Neural cell (in vitro differentiated cells): ENCODE measurements at regions not wholly inside any gene's neighbourhood (a gene's known extent, or its start where the extent isn't known, plus 50 kb on each side); places are given as distances from the start of the nearest gene placed in this dataset.

ENCODE experiments used
- H2AFZ ChIP-seq: fragments of 200-600, 300-800 bp; sonication (generic), shearing (Covaris generic); 2 replicates; pipeline ENCODE4 v1.6.0; 2014; ENCODE audit warnings: low read depth, mild to moderate bottlenecking, antibody characterized with exemption, low read length, moderate library complexity
- H3F3A ChIP-seq: fragments of 200-600 bp; shearing (Covaris generic); 2 replicates; pipeline ENCODE4 v1.6.1; 2016; ENCODE audit warnings: mild to moderate bottlenecking, moderate library complexity, mixed read lengths, antibody characterized with exemption, low read length; ENCODE audit not compliant: insufficient read depth, poor library complexity, severe bottlenecking
- H3K27ac ChIP-seq: fragments of 200-600, 300-800 bp; sonication (generic), shearing (Covaris generic); 2 replicates; pipeline ENCODE4 v1.5.1; 2014; ENCODE audit warnings: mild to moderate bottlenecking, low read length, moderate library complexity
- H3K27me3 ChIP-seq: fragments of 300-800, 200-600 bp; sonication (generic), shearing (Covaris generic); 2 replicates; pipeline ENCODE4 v1.6.0; 2014; ENCODE audit warnings: mild to moderate bottlenecking, low read depth, low read length, moderate library complexity; ENCODE audit not compliant: insufficient read depth
- H3K36me3 ChIP-seq: fragments of 300-800, 200-600 bp; sonication (generic), shearing (Covaris generic); 2 replicates; pipeline ENCODE4 v1.5.1; 2014; ENCODE audit warnings: mild to moderate bottlenecking, antibody characterized with exemption, low read length, moderate library complexity; ENCODE audit not compliant: insufficient read depth
- H3K4me2 ChIP-seq: fragments of 300-800, 200-600 bp; sonication (generic), shearing (Covaris generic); 2 replicates; pipeline ENCODE4 v1.6.0; 2014; ENCODE audit warnings: mild to moderate bottlenecking, low read length
- H3K4me3 ChIP-seq: fragments of 300-800, 200-600 bp; sonication (generic), shearing (Covaris generic); 2 replicates; pipeline ENCODE4 v1.5.1; 2014; ENCODE audit warnings: mild to moderate bottlenecking, low read length, moderate library complexity
- H3K79me2 ChIP-seq: fragments of 200-600 bp; shearing (Covaris generic); replicated peaks from 2 replicates; pipeline ENCODE4 v1.6.0; 2014; ENCODE audit warnings: mild to moderate bottlenecking, low read length, moderate library complexity; ENCODE audit not compliant: insufficient read depth
- H3K9ac ChIP-seq: fragments of 300-800, 200-600 bp; sonication (generic), shearing (Covaris generic); 2 replicates; pipeline ENCODE4 v1.6.1; 2016; ENCODE audit warnings: mild to moderate bottlenecking, low read length, mixed read lengths
- H3K9me2 ChIP-seq: fragments of 200-600 bp; shearing (Covaris generic); 2 replicates; pipeline ENCODE4 v1.6.1; 2016; ENCODE audit warnings: mild to moderate bottlenecking, low read length, mixed read lengths; ENCODE audit not compliant: insufficient read depth
- H3K9me3 ChIP-seq: fragments of 200-600, 300-800 bp; sonication (generic), shearing (Covaris generic); 2 replicates; pipeline ENCODE4 v1.6.1; 2016; ENCODE audit warnings: mild to moderate bottlenecking, mixed run types, low read length, moderate library complexity, mixed read lengths
- H4K20me1 ChIP-seq: fragments of 200-600 bp; shearing (Covaris generic); 2 replicates; pipeline ENCODE4 v1.6.1; 2016; ENCODE audit warnings: mild to moderate bottlenecking, mixed run types; ENCODE audit not compliant: insufficient read depth
- EP300 ChIP-seq: fragments of 450-650 bp; conservative IDR thresholded peaks from 2 replicates; pipeline ENCODE4 v1.6.1; 2014; ENCODE audit warnings: antibody characterized with exemption, mild to moderate bottlenecking, moderate library complexity; ENCODE audit not compliant: poor library complexity, severe bottlenecking
- EZH2 ChIP-seq: fragments of 200-600, 300-800 bp; shearing (Covaris generic), sonication (generic); IDR thresholded peaks from 2 replicates; pipeline ENCODE4 v1.6.1; 2014; ENCODE audit warnings: antibody characterized with exemption, low read length, borderline replicate concordance, mild to moderate bottlenecking; ENCODE audit not compliant: insufficient read depth, poor library complexity, severe bottlenecking
- MXI1 ChIP-seq: fragments of 450-650 bp; conservative IDR thresholded peaks from 2 replicates; pipeline ENCODE4 v1.6.1; 2014; ENCODE audit warnings: antibody characterized with exemption, mild to moderate bottlenecking; ENCODE audit not compliant: poor library complexity, severe bottlenecking
- POLR2AphosphoS5 ChIP-seq: IDR thresholded peaks from 2 replicates; pipeline ENCODE4 v1.6.1; 2012
- RAD21 ChIP-seq: fragments of 450-650 bp; conservative IDR thresholded peaks from 2 replicates; pipeline ENCODE4 v1.6.1; 2014; ENCODE audit warnings: antibody characterized with exemption, mild to moderate bottlenecking, moderate library complexity
- SMC3 ChIP-seq: fragments of 450-650 bp; conservative IDR thresholded peaks from 2 replicates; pipeline ENCODE4 v1.6.1; 2014; ENCODE audit warnings: antibody characterized with exemption, mild to moderate bottlenecking, moderate library complexity; ENCODE audit not compliant: poor library complexity
- TAF1 ChIP-seq: IDR thresholded peaks from 2 replicates; pipeline ENCODE4 v1.6.1; 2012; ENCODE audit warnings: low read depth
- TF ChIP-seq, protein P1 (sequence below): IDR thresholded peaks from 2 replicates; pipeline ENCODE4 v1.6.1; 2012; ENCODE audit warnings: borderline replicate concordance
- TF ChIP-seq, protein P2 (sequence below): fragments of 450-650 bp; IDR thresholded peaks from 2 replicates; pipeline ENCODE4 v1.5.1; 2014; ENCODE audit warnings: antibody characterized with exemption, mild to moderate bottlenecking, moderate library complexity; ENCODE audit not compliant: poor library complexity, severe bottlenecking

DNA sequence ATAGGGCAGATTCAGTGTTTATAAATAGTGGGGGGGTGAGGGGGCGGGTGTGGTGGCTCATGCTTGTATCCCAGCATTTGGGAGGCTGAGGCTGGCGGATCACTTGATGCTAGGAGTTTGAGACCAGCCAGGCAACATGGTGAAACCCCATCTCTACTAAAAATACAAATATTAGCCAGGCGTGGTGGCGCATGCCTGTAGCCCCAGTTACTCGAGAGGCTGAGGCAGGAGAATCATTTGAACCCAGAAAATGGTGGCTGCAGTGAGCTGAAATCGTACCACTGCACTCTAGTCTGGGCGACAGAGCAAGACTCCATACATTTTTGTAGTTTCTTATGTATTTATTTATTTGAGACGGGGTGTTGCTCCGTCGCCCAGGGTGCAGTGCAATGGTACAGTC lies 109.0 kb upstream of the ZNF217 start:
- H3K27ac ChIP-seq = no peak overlapping the region
- H3K36me3 ChIP-seq = no peaks in the 10 kb centered on the region
- no peak overlapping the region for H3K9ac ChIP-seq
- no peaks in the 10 kb centered on the region for H3K79me2 ChIP-seq
- no peaks in the 10 kb centered on the region for H4K20me1 ChIP-seq
- no peaks in the 10 kb centered on the region for H3K27me3 ChIP-seq
- TF ChIP-seq TAF1 (no peak), RAD21 (no peak), EP300 (no peak), EZH2 (no peak), MXI1 (no peak), POLR2AphosphoS5 (no peak), SMC3 (no peak)
- TF ChIP-seq, protein P1, sequence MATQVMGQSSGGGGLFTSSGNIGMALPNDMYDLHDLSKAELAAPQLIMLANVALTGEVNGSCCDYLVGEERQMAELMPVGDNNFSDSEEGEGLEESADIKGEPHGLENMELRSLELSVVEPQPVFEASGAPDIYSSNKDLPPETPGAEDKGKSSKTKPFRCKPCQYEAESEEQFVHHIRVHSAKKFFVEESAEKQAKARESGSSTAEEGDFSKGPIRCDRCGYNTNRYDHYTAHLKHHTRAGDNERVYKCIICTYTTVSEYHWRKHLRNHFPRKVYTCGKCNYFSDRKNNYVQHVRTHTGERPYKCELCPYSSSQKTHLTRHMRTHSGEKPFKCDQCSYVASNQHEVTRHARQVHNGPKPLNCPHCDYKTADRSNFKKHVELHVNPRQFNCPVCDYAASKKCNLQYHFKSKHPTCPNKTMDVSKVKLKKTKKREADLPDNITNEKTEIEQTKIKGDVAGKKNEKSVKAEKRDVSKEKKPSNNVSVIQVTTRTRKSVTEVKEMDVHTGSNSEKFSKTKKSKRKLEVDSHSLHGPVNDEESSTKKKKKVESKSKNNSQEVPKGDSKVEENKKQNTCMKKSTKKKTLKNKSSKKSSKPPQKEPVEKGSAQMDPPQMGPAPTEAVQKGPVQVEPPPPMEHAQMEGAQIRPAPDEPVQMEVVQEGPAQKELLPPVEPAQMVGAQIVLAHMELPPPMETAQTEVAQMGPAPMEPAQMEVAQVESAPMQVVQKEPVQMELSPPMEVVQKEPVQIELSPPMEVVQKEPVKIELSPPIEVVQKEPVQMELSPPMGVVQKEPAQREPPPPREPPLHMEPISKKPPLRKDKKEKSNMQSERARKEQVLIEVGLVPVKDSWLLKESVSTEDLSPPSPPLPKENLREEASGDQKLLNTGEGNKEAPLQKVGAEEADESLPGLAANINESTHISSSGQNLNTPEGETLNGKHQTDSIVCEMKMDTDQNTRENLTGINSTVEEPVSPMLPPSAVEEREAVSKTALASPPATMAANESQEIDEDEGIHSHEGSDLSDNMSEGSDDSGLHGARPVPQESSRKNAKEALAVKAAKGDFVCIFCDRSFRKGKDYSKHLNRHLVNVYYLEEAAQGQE = no peak
- TF ChIP-seq, protein P2, sequence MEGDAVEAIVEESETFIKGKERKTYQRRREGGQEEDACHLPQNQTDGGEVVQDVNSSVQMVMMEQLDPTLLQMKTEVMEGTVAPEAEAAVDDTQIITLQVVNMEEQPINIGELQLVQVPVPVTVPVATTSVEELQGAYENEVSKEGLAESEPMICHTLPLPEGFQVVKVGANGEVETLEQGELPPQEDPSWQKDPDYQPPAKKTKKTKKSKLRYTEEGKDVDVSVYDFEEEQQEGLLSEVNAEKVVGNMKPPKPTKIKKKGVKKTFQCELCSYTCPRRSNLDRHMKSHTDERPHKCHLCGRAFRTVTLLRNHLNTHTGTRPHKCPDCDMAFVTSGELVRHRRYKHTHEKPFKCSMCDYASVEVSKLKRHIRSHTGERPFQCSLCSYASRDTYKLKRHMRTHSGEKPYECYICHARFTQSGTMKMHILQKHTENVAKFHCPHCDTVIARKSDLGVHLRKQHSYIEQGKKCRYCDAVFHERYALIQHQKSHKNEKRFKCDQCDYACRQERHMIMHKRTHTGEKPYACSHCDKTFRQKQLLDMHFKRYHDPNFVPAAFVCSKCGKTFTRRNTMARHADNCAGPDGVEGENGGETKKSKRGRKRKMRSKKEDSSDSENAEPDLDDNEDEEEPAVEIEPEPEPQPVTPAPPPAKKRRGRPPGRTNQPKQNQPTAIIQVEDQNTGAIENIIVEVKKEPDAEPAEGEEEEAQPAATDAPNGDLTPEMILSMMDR = no peak
- H3K4me3 ChIP-seq = no peak overlapping the region
- no peaks in the 10 kb centered on the region for H3K9me3 ChIP-seq
- no peak overlapping the region for H3K4me2 ChIP-seq
- no peaks in the 10 kb centered on the region for H3F3A ChIP-seq
- H2AFZ ChIP-seq = no peak overlapping the region
- H3K9me2 ChIP-seq = no peaks in the 10 kb centered on the region

DNA sequence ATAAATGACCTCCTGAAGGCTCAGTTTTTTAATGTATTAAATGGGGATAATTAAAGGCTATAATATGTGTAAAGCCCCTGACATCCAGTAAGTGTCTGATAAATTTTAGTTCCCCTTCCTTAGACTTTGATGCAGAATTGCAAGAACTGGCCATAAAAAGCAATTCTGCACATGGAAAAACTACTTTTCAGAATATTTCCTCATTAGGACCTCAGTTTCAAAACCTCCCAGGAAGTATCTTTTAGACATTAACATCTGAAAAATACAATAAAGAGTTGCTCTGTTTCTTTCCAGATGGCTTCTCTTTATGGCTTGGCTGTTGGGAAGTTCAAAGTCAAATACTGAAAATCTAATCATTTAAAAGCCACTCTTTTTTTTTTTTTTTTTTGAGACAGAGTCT lies 106.3 kb upstream of the ZNF217 start:
- TF ChIP-seq POLR2AphosphoS5 (no peak), TAF1 (no peak), RAD21 (no peak), SMC3 (no peak), EZH2 (no peak), EP300 (no peak), MXI1 (no peak)
- TF ChIP-seq, protein P2 = no peak
- TF ChIP-seq, protein P1 = no peak
- H3K9me3 ChIP-seq = no peaks in the 10 kb centered on the region
- no peak overlapping the region for H2AFZ ChIP-seq
- H3K9me2 ChIP-seq = no peaks in the 10 kb centered on the region
- no peak overlapping the region for H3K4me2 ChIP-seq
- no peak overlapping the region for H3K27ac ChIP-seq
- H3K36me3 ChIP-seq = no peaks in the 10 kb centered on the region
- H4K20me1 ChIP-seq = no peaks in the 10 kb centered on the region
- no peak overlapping the region for H3K4me3 ChIP-seq
- no peaks in the 10 kb centered on the region for H3K79me2 ChIP-seq
- H3F3A ChIP-seq = no peaks in the 10 kb centered on the region
- no peak overlapping the region for H3K9ac ChIP-seq
- no peaks in the 10 kb centered on the region for H3K27me3 ChIP-seq
